GM10266 (cell line): ENCODE measurements at regions not wholly inside any gene's neighbourhood (a gene's known extent, or its start where the extent isn't known, plus 50 kb on each side); places are given as distances from the start of the nearest gene placed in this dataset.

ENCODE experiments used
- DNase-seq: peaks from one replicate; pipeline ENCODE4 v3.0.0; 2012; ENCODE audit errors: extremely low spot score
- TF ChIP-seq, protein P1 (sequence below): IDR thresholded peaks from 2 replicates; pipeline ENCODE4 v1.5.1; 2012; ENCODE audit warnings: mild to moderate bottlenecking, low read depth; ENCODE audit not compliant: control insufficient read depth, insufficient read depth; ENCODE audit errors: missing control alignments

GRCh38 chr6:11654876-11655275, 117.3 kb downstream of the TMEM170B start:
- DNase-seq = no peak
- TF ChIP-seq, protein P1, sequence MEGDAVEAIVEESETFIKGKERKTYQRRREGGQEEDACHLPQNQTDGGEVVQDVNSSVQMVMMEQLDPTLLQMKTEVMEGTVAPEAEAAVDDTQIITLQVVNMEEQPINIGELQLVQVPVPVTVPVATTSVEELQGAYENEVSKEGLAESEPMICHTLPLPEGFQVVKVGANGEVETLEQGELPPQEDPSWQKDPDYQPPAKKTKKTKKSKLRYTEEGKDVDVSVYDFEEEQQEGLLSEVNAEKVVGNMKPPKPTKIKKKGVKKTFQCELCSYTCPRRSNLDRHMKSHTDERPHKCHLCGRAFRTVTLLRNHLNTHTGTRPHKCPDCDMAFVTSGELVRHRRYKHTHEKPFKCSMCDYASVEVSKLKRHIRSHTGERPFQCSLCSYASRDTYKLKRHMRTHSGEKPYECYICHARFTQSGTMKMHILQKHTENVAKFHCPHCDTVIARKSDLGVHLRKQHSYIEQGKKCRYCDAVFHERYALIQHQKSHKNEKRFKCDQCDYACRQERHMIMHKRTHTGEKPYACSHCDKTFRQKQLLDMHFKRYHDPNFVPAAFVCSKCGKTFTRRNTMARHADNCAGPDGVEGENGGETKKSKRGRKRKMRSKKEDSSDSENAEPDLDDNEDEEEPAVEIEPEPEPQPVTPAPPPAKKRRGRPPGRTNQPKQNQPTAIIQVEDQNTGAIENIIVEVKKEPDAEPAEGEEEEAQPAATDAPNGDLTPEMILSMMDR = no peak

GRCh38 chr6:11656491-11656890, 118.9 kb downstream of the TMEM170B start:
- DNase-seq = no peak

DNA sequence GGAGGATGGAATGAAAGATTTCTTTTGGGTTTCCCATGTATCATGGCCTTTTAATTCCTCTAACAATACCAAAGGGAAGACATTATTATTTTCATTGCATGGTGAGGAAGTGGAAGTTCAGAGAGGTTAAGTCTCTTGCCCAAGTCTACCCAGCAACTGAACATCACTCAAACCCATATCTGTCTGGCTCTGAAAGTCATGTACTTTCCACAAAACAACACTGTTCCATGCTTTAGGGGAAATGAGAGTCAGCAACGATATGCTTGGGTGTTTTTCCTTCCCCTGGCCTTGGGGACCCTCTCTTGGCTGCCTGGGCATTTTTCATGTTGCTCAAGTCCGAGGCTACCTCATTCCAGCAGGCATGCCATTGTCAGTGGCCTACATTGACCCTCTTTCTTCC, 118.8 kb downstream of the ADTRP start:
- TF ChIP-seq, protein P1 = no peak
- DNase-seq = no peak

More at GRCh38 chr6:11656491-11656890, 118.9 kb downstream of the TMEM170B start:
- TF ChIP-seq, protein P1 = no peak

- no peak for DNase-seq
These were observed 116.3 kb downstream of the ADTRP start for GRCh38 chr6:11662323-11662722.

GRCh38 chr6:11663519-11663918, 115.1 kb downstream of the ADTRP start:
- no peak for DNase-seq
- TF ChIP-seq, protein P1 = no peak

More at GRCh38 chr6:11662323-11662722, 116.3 kb downstream of the ADTRP start:
- TF ChIP-seq, protein P1 = no peak
